ENCODE measurements at regions not wholly inside any gene's neighbourhood (a gene's known extent, or its start where the extent isn't known, plus 50 kb on each side); places are given as distances from the start of the nearest gene placed in this dataset.
"Not testable (repeated sequence)": the region's sequence is repeated elsewhere in the genome, so short reads cannot be mapped to it uniquely, and the experiment has no call there.

DNA sequence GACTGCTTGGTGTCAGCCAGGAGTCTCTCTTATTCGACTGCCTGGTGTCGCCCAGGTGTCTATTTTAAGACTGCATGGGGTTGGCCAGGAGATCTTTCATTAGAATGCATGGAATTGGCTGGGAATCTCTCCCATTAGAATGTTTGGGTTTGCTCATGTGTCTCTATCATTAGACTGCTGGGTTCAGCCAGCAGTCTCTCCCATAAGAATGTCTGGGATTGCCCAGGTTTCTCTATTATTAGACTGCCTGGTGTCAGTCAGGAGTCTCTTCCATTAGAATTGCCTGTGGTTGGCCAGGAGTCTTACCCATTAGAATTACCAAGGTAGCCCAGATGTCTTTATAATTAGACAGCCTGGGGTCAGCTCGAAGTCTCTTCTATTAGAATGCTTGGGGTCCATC is 1496.0 kb downstream of the UQCRFS1 start:
- no peak for DNase-seq

DNA sequence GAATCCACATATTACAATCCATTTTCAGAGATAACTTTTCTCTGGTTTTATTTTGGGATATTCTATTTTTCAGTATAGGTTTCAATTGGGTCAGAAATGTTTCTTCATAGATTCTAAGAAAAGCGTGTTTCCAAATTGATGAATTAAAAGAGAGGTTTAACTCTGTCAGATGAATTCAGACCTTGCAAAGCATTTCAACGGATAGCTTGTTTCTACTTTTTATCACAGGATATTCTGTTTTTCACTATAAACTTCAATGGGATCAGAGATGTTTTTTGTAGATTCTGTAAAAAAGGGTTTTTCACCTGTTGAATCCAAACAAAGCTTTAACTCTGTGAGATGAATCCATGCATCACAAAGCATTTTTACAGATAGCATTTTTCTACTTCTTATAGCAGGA is 1498.1 kb downstream of the UQCRFS1 start:
- no peak for DNase-seq

DNA sequence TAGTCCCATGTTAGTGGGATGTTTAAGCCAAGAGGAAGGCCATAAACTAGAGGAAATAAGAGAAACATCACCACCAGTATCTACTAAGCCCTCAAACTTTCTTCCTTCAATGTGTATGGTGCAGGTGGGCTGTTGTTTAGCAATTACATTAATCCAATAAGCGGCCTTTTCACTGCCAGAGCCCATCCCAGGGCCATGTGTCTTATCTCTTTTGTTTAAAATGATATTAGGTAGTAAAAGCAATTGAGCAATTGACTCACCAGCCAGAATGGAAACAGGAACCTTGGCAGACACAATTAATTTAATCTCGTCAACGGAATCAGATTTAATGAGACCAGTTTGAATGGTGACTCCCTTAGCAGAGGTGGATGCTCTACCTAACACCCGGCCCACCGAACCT is 1503.5 kb downstream of the UQCRFS1 start:
- DNase-seq: no peak

DNA sequence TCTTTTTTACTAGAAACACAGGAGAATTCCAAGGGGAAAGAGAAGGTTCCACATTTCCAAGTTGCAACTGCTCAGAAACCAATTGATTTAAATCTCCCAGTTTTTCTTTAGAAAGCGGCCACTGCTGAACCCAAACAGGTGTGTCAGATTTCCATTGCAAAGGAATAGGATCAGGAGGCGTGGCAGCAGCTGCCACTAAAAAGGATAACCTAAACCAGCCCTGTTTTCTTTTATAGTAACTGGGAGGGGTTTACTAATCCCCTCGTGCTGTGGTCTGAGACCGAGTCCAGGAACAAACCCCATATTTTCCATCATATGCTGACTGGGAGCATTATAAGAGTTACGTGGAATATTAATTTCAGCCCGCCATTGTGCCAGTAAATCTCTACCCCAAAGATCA is 1504.0 kb downstream of the UQCRFS1 start:
- DNase-seq: not testable (repeated sequence)

DNA sequence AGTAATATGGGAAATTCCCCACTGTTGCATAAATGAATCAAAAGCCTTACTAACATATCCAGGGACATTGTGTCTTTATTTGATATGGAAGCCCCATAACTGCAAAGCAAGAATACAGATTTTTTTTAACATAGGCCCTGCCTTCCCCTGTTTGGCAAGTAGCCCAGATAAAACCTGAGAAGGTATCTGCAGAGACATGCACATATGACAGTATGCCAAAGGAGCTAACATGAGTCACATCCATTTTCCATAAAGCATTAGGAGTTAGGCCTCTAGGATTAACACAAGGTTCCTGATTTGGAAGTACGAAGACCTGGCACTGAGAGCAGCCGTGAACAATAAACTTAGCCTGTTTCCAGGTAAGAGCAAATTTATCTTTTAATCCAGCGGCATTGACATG is 1505.9 kb downstream of the UQCRFS1 start:
- DNase-seq: not testable (repeated sequence)

DNA sequence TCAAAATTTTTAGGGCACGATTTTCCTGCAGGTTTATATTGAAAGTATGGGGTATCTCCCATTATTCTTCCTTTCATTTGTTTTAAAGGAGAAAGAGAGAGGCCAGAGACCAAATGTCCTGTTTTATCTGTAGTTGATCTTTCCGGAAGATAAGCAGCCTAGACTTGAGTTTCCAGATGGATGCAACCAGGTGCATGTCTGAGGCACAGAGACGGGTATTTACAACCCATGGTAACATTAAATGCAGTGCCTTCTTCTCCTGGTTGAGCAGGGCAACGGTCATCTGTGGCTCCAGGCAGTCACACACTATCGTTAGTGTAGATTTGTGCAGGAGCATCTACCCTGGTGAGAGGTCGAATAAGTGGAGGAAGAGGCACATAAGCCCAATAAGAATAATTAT is 1507.1 kb downstream of the UQCRFS1 start:
- DNase-seq: no peak

DNA sequence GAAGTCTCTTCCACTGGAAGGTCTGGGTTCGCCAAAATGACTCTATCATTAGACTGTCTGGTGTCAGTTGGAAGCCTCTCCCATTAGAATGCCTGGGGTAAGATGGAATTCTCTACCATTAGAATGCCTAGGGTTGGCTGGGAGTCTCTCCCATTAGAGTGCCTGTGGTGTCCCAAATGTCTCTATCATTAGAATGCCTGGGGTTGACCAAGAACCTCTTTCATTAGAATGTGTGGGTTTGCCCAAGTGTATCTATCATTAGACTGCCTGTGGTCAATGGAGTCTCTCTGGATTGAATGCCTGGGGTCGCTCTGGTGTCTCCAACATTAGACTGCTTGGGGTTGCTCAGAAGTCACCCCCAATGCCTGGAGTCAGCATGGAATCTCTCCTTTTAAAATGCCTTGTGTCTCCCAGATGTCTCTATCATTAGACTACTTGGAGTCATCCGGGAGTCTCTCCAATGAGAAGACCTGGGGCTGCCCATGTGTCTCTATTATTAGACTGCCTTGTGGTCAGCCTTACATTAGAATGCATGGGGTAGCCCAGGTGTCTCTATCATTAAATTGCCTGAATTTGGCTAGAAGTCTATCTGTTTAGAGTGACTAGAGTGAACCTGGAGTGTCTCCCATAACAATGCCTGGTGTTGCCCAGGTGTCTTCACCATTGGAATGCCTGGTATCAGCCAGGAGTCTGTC is 1518.4 kb downstream of the UQCRFS1 start:
- no peak for DNase-seq

DNA sequence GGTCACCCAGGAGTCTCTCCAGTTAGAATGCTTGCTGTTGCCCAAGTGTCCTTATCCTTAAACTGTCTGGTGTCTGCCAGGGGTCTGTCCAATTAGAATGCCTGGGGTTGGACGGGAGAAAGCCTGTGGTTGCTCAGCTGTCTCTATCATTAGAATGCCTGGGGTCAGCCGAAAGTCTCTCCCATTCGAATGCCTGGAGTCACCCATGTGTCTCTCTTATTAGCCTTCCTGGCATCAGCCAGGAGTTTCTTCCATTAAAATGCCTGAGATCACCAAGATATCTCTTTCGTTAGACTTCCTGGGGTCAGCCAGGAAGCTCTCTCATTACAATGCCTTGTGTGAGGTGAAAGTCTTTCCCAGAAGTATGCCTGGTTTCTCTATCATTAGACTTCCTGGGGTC is 1521.0 kb downstream of the UQCRFS1 start:
- DNase-seq: no peak

DNA sequence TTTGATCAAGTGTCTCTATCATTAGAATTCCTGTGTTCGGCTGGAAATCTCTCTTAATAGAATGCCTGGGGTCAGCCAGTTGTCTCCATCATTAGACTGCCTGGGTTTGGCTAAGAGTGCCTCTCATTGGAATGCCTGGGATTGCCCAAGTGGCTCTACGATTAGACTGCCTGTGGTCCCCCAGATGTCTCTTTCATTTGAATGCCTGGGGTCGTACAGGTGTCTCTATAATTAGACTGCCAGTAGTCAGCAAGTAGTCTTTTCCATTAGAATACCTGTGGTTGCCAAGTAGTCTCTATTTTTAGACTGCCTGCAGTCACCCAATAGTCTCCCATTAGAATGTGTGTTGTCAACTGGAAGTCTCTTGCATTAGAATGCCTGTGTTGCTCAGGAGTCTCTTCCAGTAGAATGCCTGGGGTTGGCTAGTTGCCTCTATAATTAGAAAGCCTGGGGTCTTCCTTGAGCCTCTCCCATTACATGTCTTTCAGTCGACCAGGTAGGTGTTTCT is 1523.2 kb downstream of the UQCRFS1 start:
- DNase-seq: no peak

DNA sequence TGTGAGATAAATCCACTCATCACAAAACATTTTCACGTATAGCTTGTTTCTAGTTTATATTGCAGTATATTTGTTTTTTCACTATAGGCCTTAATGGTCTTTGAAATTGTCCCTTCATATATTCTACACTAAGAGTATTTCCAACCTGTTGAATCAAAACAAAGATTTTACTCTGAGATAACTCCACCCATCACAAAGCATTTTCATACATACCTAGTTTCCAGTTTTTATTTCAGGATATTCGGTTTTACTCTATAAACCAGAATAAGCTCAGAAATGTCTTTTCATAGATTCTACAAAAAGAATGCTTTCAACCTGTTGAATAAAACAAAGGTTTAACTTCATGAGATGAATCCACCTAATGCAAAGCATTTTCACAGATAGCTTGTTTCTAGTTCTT is 1528.7 kb downstream of the UQCRFS1 start:
- DNase-seq: no peak

DNA sequence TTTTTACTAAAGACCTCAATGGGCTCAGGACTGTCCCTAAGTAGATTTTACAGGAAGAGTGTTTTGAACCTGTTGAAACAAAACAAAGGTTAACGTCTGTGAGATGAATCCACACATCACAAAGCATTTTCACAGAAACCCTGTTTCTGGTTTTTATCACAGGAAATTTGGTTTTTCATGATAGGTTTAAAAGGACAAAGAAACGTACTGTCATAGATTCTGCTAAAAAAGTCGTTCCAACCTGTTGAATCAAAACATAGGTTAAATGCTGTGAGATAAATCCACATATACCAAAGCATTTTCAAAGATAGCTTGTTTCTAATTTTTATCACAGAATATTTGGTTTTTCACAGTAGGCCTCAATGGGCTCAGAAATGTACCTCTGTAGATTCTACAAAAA is 1531.0 kb downstream of the UQCRFS1 start:
- no peak for DNase-seq

DNA sequence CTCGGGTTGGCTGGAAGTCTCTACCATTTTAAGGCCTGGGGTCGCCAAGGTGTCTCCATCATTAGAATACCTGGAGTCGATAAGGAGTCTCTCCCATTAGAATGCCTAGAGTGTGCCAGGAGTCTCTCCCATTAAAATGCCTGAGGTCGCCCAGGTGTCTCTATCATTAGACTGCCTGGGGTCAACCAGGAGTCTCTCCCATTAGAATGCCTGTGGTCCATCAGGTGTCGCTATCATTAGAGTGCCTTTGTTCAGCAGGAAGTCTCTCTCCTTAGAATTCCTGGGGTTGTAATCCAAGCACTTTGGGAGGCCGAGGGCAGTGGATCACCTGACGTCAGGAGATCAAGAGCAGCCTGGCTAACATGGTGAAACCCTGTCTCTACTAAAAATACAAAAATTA is 1533.0 kb downstream of the UQCRFS1 start:
- no peak for DNase-seq

DNA sequence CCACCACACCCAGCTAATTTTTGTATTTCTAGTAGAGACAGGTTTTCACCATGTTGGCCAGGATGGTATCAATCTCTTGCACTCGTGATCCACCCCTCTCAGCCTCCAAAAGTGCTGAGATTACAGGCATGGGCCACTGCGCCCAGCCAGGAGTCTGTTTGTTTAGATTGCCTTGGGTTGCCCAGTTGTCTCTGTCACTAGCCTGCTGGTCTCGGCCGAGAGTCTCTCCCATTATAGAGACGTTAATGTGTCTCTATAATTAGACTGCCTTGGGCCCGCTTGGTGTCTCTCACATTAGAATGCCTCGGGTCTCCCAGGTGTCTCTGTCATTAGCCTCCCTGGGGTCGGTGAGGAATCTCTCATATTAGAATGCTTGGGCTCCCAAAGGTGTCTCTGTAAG is 1533.6 kb downstream of the UQCRFS1 start:
- DNase-seq: no peak

DNA sequence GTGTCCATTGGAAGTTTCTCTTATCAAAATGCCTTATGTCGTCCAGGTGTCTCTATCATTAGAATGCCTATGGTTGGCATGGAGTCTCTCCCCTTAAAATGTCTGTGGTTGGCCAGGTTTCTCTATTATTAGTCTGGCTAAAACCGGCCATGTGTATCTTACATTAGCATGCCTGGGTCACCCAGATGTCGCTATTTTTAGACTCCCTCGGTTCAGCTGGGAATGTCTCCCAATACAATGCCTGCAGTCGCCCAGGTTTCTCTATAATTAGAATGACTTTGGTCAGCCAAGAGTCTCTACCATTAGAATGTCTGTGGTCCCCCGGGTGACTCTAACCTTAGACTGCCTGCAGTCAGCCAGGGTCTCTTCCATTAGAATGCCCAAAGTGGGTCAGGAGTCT is 1536.1 kb downstream of the UQCRFS1 start:
- DNase-seq: no peak

DNA sequence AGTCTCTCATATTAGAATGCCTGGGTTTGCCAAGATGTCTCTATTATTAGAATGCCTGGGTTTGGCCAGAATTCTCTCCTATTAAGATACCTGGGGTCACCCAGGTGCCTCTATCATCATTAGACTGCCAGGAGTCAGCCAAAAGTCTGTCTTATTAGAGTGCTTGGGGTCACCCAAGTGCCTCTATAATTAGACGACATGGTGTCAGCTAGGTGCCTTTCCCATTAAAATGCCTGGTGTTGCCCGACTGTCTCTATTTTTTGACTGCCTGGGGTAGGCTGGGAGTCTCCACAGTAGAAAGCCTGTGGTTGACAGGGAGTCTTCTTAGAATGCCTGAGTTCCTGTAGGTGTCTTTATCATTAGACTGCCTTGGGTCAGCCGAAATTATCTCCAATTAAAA is 1536.6 kb downstream of the UQCRFS1 start:
- no peak for DNase-seq

DNA sequence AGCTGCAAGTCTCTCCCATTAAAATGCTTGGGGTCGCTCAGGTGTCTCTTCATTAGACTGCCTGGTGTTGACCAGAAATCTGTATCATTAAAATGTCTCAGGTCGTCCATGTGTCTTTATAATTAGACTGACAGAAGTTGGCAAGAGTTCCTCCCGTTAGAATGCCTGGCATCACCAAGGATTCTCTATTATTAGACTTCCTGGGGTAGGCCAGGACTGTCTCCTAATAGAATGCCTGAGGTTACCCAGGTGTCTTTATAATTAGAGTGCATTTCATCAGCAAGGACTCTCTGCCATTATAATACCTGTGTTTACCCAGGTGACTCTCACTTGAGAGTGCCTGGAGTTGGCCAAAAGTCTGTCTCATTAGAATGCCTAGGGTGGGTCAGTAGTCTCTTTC is 1537.2 kb downstream of the UQCRFS1 start:
- DNase-seq: no peak

DNA sequence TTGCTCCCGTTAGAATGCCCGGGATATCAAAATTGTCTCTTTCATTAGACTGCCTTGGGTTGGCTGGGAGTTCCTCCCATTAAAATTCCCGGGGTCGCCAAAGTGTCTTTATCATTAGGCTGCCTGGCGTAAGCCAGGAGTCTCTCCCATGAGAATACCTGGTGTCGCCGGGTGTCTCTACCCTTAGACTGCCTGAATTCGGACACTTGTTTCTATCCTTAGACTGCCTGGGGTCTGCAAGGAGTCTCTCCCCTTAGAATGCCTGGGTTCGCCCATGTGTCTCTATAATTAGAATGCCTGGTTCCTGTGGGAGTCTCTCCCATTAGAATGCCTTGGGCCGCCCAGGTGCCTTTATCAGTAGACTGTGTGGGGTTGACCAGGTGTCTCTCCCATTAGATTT is 1538.2 kb downstream of the UQCRFS1 start:
- no peak for DNase-seq

DNA sequence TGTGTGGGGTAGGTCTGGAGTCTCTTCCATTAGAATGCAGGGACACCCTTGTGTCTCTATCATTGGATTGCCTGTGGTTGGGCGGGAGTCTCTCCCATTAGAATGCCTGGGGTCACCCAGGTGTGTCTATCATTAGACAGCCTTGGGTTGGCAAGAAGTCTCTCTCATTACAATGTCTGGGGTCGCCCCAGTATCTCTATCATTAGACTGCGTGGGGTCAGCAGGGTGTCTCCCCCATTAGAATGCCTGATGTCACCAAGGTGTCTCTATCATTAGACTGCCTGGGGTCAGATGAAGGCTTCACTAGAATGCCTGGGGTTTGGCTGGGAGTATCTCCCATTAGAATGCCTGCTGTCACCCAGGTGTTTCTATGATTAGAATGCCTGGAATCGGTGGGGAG is 1539.0 kb downstream of the UQCRFS1 start:
- no peak for DNase-seq

DNA sequence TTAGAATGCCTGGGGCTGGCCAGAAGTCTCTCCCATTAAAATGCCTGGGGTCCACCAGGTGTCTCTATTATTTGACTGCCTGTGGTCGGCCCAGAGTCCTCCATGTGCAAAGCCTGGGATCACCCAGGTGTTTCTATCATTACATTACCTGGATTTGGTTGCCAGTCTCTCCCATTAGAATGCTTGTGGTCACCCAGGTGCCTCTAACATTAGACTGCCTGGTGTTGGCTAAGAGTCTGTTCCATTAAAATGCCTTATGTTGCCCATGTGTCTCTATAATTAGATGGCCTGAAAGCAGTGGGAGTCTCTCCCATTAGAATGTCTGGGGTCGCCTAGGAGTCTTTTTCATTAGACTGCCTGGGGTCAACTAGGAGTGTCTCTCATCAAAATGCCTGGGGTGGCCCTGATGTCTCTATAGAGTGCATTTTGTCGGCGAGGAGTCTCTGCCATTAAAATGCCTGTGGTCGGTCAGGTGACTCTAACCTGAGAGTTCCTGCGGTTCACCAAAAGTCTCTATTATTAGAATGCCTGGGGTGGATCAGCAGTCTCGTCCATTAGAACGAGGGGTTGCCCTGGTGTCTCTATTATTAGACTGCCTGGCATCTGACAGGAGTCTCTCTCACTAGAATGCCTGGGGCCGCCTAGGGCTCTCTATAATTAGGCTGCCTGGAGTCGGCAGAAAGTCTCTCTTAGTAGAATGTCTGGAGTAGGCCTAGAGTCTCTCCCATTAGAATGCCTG is 1540.5 kb downstream of the UQCRFS1 start:
- no peak for DNase-seq

DNA sequence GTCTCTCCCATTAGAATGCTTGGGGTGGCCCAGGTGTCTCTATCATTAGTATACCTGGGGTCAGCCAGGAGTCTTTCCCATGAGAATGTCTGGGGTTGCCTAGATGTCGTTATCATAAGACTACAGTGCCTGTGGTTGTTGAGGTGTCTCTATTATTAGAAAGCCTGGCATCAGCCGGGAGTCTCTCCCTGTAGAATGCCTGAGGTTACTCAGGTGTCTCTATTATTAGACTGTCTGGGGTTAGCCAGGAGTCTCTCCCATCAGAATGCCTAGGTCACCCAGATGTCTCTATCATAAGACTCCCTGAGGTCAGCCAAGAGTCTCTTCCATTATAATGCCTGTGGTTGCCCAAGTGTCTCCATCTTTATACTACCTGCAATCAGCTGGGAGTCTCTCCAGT is 1541.1 kb downstream of the UQCRFS1 start:
- DNase-seq: no peak

DNA sequence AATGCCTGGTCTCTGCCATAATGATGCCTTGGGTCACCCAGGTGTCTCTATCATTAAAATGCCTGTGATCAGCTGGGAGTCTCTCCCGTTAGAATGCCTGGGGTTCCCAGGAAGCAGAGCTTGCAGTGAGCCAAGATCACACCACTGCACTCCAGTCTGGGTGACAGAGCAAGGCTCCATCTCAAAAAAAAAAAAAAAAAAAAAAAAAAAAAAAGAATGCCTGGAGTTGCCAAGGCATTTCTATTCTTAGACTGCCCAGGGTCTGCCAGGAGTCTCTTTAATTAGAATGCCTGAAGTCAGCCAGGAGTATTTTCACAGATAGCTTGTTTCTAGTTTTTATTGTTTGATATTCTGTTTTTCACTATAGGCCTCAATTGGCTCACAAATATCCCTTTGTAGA is 1552.5 kb downstream of the UQCRFS1 start:
- DNase-seq: no peak

DNA sequence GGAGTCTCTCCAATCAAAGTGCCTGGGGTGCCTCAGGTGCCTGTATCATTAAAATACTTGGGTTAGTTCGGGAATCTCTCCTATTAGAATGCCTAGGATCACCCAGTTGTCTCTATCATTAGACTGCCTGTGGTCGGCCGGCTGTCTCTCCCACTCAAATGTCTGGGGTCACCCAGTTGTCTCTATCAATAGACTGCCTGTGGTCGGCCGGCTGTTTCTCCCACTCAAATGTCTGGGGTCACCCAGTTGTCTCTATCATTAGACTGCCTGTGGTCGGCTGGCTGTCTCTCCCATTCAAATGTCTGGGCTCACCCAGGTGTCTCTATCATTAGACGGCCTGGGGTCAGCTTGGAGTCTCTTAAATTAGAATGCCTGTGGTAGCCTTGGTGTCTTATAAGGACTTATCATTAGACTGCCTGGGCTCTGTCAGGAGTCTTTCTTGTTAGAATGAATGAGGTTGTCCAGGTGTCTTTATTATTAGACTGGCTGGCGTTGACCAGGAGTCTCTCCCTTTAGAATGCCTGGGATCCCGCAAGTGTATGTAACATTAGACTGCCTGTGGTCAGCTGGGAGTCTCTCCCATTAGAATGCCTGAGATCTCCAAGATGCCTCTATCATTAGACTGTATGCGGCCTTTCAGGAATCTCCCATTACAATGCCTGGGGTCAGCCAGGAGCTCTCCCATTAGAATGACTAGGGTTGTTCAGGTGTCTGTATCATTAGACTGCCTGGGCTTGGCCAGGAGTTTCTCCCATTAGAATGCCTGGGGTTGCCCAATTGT is 1555.5 kb downstream of the UQCRFS1 start:
- DNase-seq: no peak

DNA sequence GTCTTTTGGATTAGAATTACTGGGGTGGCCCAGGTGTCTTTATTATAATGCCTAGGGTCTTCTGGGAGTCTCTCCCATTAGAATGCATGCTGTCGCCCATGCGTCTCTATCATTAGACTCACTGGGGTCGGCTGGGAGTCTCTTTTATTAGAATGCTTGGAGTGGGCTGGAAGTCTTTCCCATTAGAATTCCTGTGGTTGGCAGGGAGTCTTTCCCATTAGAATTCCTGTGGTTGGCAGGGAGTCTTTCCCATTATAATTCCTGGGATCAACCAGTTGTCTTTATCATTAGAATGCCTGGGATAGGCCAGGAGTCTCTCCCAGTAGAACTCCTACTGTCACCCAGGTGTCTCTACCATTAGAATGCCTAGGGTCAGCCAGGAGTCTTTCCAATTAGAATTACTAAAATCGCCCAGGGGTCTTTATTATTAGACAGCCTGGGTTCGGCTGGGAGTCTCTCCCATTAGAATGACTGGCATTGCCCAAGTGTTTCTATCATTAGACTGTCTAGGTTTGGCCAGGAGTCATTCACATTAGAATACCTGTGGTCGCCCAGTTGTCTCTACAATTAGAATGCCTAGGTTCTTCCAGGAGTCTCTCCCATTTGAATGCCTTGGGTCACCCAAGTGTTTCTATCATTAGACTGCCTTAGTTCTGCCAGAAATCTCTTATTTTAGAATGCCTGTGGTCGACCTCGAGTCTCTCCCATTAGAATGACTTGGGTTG is 1558.5 kb downstream of the UQCRFS1 start:
- DNase-seq: no peak
